Left cardiac atrium (tissue), 4 donors: ENCODE measurements at regions not wholly inside any gene's neighbourhood (a gene's known extent, or its start where the extent isn't known, plus 50 kb on each side); places are given as distances from the start of the nearest gene placed in this dataset.

Experiments
- ATAC-seq, 2 donors: fragments of 200-7000 bp; cut with Tn5 transposase; one replicate each; pipeline ENCODE4 v1.9.1; 2020; ENCODE audit warnings: mild to moderate bottlenecking in 2 of 2, moderate library complexity in 2 of 2
- DNase-seq: peaks from one replicate; pipeline ENCODE4 v3.0.0-alpha.2; 2020
- intact Hi-C, 2 donors: fragments of 100-400 bp; cut with DNase I; formaldehyde crosslinking; loops; one replicate each; pipeline versions ENCODE4 v1.14.1 to v1.15.1; 2022 to 2023
- donor health status: DM: no; HTN: yes; CAD: no.
- donor health status: DM: no; HTN: yes; CAD: no; lungs with severe emphysema.
- donor health status: DM: yes; HTN: yes; CAD: no.
- donor health status: Dilated cardiomyopathy.

GRCh38 chr17:69912805-69913204, 162.2 kb upstream of the KCNJ16 start:
- intact Hi-C loops, result no loop called here
- ATAC-seq, result no peak
- no peak for DNase-seq

GRCh38 chr17:69913216-69913615, 161.8 kb upstream of the KCNJ16 start:
- intact Hi-C loops, result no loop called here
- ATAC-seq (no peak), DNase-seq (no peak)

DNA sequence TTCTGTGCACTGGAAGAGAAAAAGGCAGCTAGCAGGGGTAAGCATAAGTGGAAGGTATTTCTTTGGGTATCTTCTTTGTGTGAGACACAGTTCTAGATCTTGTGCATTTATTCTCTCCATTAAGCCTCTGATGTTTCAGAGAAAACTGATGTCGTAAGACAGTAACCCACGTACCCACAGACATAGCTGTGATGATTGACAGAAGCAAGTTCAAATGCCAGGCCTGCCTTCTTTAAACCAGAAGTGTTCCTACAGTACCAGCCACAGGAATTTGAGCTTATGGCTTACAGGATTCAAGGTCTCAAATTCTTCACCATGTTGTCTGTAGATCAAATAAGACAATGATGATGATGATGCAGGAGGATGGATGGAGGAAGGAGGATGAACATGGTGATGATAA, 161.4 kb upstream of the KCNJ16 start:
- intact Hi-C loops, result no loop called here
- ATAC-seq (no peak), DNase-seq (no peak)

DNA sequence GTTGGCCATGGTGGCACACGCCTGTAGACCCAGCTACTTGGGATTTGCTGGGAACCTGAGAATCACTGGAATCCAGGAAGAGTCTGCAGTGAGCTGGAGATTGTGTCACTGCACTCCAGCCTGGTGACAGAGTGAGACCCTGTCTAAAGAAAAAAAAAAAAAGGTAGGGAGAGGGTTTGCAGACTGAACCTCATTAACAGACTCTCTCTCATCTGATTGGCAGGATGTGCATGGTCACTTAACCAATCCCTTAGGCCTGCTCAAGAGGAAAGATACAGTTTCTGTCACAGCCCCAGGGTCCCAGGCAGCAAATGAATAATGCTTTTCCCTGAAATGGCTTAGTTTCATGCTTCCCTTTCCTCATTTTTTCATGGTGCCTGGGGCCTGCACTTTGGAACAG, 160.5 kb upstream of the KCNJ16 start:
- DNase-seq (no peak), ATAC-seq (no peak)
- intact Hi-C loops, result no loop called here

DNA sequence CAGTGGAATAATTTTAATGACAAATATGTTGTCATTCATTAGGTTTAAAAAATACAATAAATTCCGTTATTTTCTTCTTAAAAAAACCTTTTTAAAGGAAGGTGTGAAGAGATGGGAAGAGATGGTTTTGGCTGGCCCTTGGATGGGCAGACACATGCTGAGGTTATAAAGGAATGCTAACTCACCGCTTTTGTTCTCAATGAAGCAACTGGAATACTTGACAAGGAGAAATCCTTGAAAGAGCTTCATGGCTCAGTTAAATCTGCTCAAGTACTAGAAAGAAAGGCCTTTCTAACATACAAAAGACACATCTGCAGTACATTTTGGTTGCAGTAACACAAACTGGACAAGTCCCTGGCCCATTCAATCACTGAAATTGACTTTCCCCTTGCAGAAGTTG, 158.3 kb upstream of the KCNJ16 start:
- no peak for ATAC-seq
- intact Hi-C loops, result no loop called here
- no peak for DNase-seq

DNA sequence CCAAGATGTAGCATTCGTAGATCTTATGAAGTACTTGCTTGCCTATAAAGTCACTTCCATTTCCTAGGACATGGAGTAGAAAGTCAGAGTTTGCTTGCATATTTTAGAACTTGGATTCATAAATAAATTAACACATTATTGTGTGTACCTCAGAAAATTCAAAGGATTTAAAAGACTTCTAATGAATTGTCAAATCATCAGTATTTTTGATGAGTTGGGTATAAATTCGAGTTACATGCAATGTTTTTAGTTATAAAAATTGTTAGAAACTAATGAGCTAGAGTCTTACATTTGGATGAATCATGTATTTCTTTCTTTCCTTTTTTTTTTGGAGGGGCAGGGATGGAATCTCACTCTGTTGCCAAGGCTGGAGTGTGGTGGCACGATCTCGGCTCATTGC, 156.9 kb upstream of the KCNJ16 start:
- no peak for ATAC-seq
- DNase-seq, result no peak
- intact Hi-C loops, result no loop called here

DNA sequence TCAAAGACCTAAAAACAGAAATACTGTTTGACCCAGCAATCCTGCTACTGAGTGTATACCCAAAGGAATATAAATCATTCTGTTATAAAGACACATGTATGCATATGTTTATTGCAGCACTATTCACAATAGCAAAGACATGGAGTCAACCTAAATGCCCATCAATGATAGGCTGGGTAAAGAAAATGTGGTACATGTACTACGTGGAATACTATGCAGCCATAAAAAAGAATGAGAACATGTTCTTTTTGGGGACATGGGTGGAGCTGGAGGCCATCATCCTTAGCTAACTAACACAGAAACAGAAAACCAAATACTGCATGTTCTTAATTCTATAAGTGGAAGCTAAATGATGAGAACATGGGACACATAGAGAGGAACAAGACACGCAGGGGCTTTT, 155.2 kb upstream of the KCNJ16 start:
- no peak for ATAC-seq
- no peak for DNase-seq
- intact Hi-C loops, result no loop called here

GRCh38 chr17:69921046-69921445, 154.0 kb upstream of the KCNJ16 start:
- intact Hi-C loops, result no loop called here
- DNase-seq (no peak), ATAC-seq (no peak)

- ATAC-seq (no peak), DNase-seq (no peak)
- intact Hi-C loops, result no loop called here
Measured at GRCh38 chr17:69928611-69929010, 146.4 kb upstream of the KCNJ16 start.

- DNase-seq (no peak), ATAC-seq (no peak)
- intact Hi-C loops, result no loop called here
Measured at GRCh38 chr17:69936996-69937395, 138.0 kb upstream of the KCNJ16 start.

GRCh38 chr17:69943058-69943457, 132.0 kb upstream of the KCNJ16 start:
- DNase-seq, result no peak
- intact Hi-C loops, result no loop called here
- ATAC-seq, result no peak

DNA sequence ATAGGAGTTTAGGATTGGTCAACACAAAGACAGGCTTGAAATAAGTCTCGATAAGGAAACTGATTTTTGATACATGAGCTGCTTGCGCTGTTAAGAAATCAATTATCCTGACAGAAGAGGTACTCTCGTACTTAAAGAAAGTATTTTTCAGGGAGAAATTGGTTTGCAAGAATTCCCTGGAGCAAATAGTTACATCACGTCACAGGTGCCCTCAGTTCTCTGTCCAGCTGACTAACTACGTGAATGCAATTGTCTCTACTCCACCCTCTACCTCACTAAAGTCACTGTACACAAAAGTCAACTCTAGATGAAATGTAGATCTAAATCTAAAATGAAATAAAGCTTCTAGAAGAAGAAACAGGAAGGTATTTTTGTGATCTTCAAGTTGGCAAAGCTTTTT, 130.6 kb upstream of the KCNJ16 start:
- intact Hi-C loops, result no loop called here
- no peak for DNase-seq
- ATAC-seq, result no peak

DNA sequence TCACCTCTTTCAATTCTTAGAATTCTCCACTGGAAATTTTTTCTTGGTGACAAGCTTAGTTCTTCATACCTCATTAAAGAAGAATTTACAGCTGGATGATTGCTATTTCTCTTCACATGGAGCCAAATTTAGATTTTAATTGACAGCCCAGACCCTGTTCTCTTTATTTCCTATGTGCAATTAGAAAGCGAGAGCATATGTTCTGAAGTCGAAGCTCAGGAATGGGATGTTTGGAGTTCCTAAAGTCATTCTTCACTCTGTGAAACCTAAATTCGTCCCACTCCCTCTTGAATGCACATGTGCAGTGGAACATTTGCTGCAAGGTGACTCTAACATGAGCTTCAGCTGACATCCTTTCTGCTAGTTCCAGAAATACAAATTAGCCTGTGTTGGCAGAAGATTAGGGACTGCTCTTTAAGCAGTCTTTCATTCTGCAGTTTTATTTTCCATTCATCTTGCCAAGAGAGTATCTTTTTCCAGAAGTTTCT, 129.3 kb upstream of the KCNJ16 start:
- intact Hi-C loops, result no loop called here
- no peak for ATAC-seq
- DNase-seq, result no peak

GRCh38 chr17:69947027-69947759, 127.8 kb upstream of the KCNJ16 start:
- intact Hi-C loops, result no loop called here
- ATAC-seq (no peak), DNase-seq (no peak)

GRCh38 chr17:69948406-69948805, 126.6 kb upstream of the KCNJ16 start:
- intact Hi-C loops, result no loop called here
- DNase-seq, result no peak
- no peak for ATAC-seq

- intact Hi-C loops, result no loop called here
- DNase-seq (no peak), ATAC-seq (no peak)
Measured at GRCh38 chr17:69949496-69949895, 125.5 kb upstream of the KCNJ16 start.

- intact Hi-C loops, result no loop called here
- ATAC-seq, result no peak
- no peak for DNase-seq
Measured at GRCh38 chr17:69949973-69950695, 124.9 kb upstream of the KCNJ16 start.

GRCh38 chr17:69950701-69951418, 124.2 kb upstream of the KCNJ16 start:
- no peak for ATAC-seq
- no peak for DNase-seq
- intact Hi-C loops, result no loop called here

GRCh38 chr17:69954241-69954925, 120.6 kb upstream of the KCNJ16 start:
- intact Hi-C loops, result no loop called here
- no peak for DNase-seq
- no peak for ATAC-seq

DNA sequence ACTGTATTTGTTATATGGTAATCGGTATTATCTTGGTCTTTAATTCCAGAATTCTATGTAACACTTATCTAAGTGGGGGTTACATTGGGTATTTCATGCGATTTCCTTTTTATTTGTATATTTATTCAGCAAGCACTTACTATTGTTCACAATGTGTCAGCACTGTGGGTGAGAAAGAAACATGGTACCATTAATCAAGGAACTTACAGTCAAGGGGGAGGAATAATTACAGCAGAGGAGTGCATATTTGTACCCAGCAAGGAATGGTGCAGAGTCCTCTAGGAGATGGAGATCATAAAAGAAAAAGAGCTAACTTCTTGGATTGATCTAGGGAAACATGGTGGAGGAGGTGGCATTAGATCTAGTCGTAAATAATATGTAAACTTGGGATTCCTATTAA, 117.0 kb upstream of the KCNJ16 start:
- intact Hi-C loops, result no loop called here
- ATAC-seq, result no peak

More for the DNA sequence above, 117.0 kb upstream of the KCNJ16 start:
- DNase-seq, result no peak
